ACC112 (cell line): ENCODE measurements at regions not wholly inside any gene's neighbourhood (a gene's known extent, or its start where the extent isn't known, plus 50 kb on each side); places are given as distances from the start of the nearest gene placed in this dataset.

ENCODE experiments used
- H2AFZ ChIP-seq: fragments of 200-600 bp; sonication (generic); one replicate; pipeline ENCODE4 v1.6.0; 2017; ENCODE audit warnings: antibody characterized with exemption, low read length; ENCODE audit not compliant: unreplicated experiment
- H3K27ac ChIP-seq: fragments of 200-600 bp; sonication (generic); 2 replicates; pipeline ENCODE4 v1.5.1; 2014; ENCODE audit warnings: low read depth, mild to moderate bottlenecking, antibody characterized with exemption, low read length, moderate library complexity
- H3K27me3 ChIP-seq: fragments of 200-600 bp; sonication (generic); 2 replicates; pipeline ENCODE4 v1.6.1; 2014; ENCODE audit warnings: mild to moderate bottlenecking, antibody characterized with exemption, low read length, moderate library complexity, mixed read lengths; ENCODE audit not compliant: insufficient read depth
- H3K36me3 ChIP-seq: fragments of 200-600 bp; sonication (generic); 2 replicates; pipeline ENCODE4 v1.6.1; 2016; ENCODE audit warnings: mild to moderate bottlenecking, antibody characterized with exemption, low read length, moderate library complexity, mixed read lengths; ENCODE audit not compliant: insufficient read depth
- H3K4me1 ChIP-seq: fragments of 200-600 bp; sonication (generic); one replicate; pipeline ENCODE4 v1.6.1; 2016; ENCODE audit warnings: low read length, mixed read lengths; ENCODE audit not compliant: insufficient read depth, unreplicated experiment, control insufficient read depth
- H3K4me3 ChIP-seq: fragments of 200-600 bp; sonication (generic); 2 replicates; pipeline ENCODE4 v1.5.1; 2014; ENCODE audit warnings: mild to moderate bottlenecking, low read depth, low read length
- H3K79me2 ChIP-seq: fragments of 200-600 bp; sonication (generic); one replicate; pipeline ENCODE4 v1.6.0; 2016; ENCODE audit warnings: low read length; ENCODE audit not compliant: control insufficient read depth, unreplicated experiment, insufficient read depth

DNA sequence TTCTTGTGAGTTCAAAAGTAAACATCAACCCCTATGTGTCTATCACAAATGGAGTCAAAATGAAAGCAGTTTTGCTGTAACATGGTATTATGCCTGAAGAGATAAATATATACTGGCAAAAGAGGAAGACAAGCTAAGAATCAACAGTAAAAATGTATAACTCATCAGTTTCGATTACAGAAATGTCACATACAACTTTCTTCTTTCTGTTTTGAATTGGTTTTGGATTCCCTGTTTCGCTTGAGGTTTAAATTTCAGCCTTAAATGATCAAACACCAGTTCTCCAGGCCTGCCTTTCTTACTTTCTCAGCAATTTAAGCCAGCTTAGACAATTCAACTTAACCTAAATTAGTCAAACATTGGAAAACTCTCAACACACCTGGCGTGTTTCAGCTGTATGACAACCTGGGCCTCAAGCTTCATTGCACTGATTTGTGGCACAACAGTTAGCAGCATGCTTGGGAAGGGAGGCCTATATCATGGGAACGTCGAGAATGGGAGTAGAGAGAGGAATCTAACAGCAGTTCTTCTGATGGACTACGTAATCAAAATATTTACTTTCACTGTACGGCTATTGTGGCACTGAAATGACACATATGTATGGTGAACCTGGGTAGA is 51.9 kb upstream of the MARCKS start:
- peak overlapping the region; percentile 64 for H2AFZ ChIP-seq
- H3K4me3 ChIP-seq: no peak overlapping the region
- no peaks in the 10 kb centered on the region for H3K27me3 ChIP-seq
- no peaks in the 10 kb centered on the region for H3K4me1 ChIP-seq
- H3K79me2 ChIP-seq: no peaks in the 10 kb centered on the region
- no peaks in the 10 kb centered on the region for H3K36me3 ChIP-seq
- H3K27ac ChIP-seq: no peak overlapping the region

- no peak overlapping the region for H3K27ac ChIP-seq
- H2AFZ ChIP-seq: no peak overlapping the region
- H3K27me3 ChIP-seq: no peaks in the 10 kb centered on the region
- no peaks in the 10 kb centered on the region for H3K79me2 ChIP-seq
- no peaks in the 10 kb centered on the region for H3K4me1 ChIP-seq
- no peaks in the 10 kb centered on the region for H3K36me3 ChIP-seq
- H3K4me3 ChIP-seq: no peak overlapping the region
Observed at GRCh38 chr6:113805811-113806495, 51.2 kb upstream of the MARCKS start.
